ENCODE measurements at regions not wholly inside any gene's neighbourhood (a gene's known extent, or its start where the extent isn't known, plus 50 kb on each side); places are given as distances from the start of the nearest gene placed in this dataset.

GRCh38 chr9:95620722-95621121, 104.0 kb upstream of the PTCH1 start:
- TF ChIP-seq CTCF (IDR thresholded peaks at IDR 0.05; ENCODE audit: poor library complexity) (no peak), EZH2 (IDR thresholded peaks at IDR 0.05; ENCODE audit: borderline replicate concordance) (no peak), EZH2phosphoT487 (IDR thresholded peaks at IDR 0.05; ENCODE audit: low read depth, severe bottlenecking, unreplicated experiment) (no peak)
